MCF 10A (cell line): ENCODE measurements at regions not wholly inside any gene's neighbourhood (a gene's known extent, or its start where the extent isn't known, plus 50 kb on each side); places are given as distances from the start of the nearest gene placed in this dataset.

Experiments used
- BruUV-seq: library from RNA; stranded (reverse); fragments of 400-500 nt; replicated peaks from 2 replicates; lab custom pipeline; 2021; lab: Mats Ljungman, UMichigan
- CTCF ChIA-PET: fragments of 300-600 bp; sonication (Branson Sonifier 250); formaldehyde crosslinking; extraction: SDS; loops from one replicate; lab custom pipeline; 2021; ENCODE audit warnings: antibody characterized with exemption, inconsistent platforms; lab: Yijun Ruan, JAX
- POLR2A ChIA-PET: fragments of 300-600, 350-650 bp; sonication (Branson Sonifier 250); formaldehyde crosslinking; extraction: SDS; loops from one replicate; lab custom pipeline; 2020; ENCODE audit warnings: antibody characterized with exemption, inconsistent platforms; lab: Yijun Ruan, JAX
- DNase-seq: peaks from one replicate; pipeline ENCODE4 v3.0.0-alpha.2; 2018; ENCODE audit not compliant: unreplicated experiment
- H3K27ac Mint-ChIP-seq: one replicate; pipeline ENCODE4 v1.8.0; 2022; ENCODE audit warnings: mild to moderate bottlenecking, low read depth, mixed read lengths; ENCODE audit not compliant: unreplicated experiment
- H3K27me3 Mint-ChIP-seq: one replicate; pipeline ENCODE4 v1.8.0; 2022; ENCODE audit warnings: mixed read lengths; ENCODE audit not compliant: insufficient read depth, unreplicated experiment
- H3K36me3 Mint-ChIP-seq: one replicate; pipeline ENCODE4 v1.8.0; 2022; ENCODE audit warnings: mild to moderate bottlenecking, moderate library complexity, mixed read lengths; ENCODE audit not compliant: insufficient read depth, unreplicated experiment
- H3K4me1 Mint-ChIP-seq: one replicate; pipeline ENCODE4 v1.8.0; 2022; ENCODE audit warnings: mixed read lengths; ENCODE audit not compliant: insufficient read depth, unreplicated experiment
- H3K4me3 Mint-ChIP-seq: one replicate; pipeline ENCODE4 v1.8.0; 2022; ENCODE audit warnings: mild to moderate bottlenecking, moderate library complexity, mixed read lengths; ENCODE audit not compliant: unreplicated experiment
- H3K9me3 Mint-ChIP-seq: one replicate; pipeline ENCODE4 v1.8.0; 2022; ENCODE audit warnings: mixed read lengths; ENCODE audit not compliant: unreplicated experiment
- CTCF ChIP-seq: fragments of 200-600 bp; IDR thresholded peaks from one replicate; pipeline ENCODE4 v1.8.0; 2022; ENCODE audit warnings: antibody characterized with exemption, mild to moderate bottlenecking; ENCODE audit not compliant: unreplicated experiment
- intact Hi-C: fragments of 100-400 bp; cut with micrococcal nuclease; formaldehyde crosslinking; loops from 2 replicates; pipeline ENCODE4 v1.14.1; 2022

- H3K36me3 Mint-ChIP-seq, result no peaks in the 10 kb centered on the region
- H3K27me3 Mint-ChIP-seq, result no peaks in the 10 kb centered on the region
- DNase-seq, result no peak
- no TSS peak for BruUV-seq
- intact Hi-C loops, result no loop called here
- H3K9me3 Mint-ChIP-seq, result no peaks in the 10 kb centered on the region
- no peak overlapping the region for H3K4me3 Mint-ChIP-seq
- CTCF ChIA-PET, result interaction anchor here (0.9 kb wide), 1 partner anchor 9 kb away, joined by 3 read pairs; no protein-coding TSS in a partner anchor
- no peak for TF ChIP-seq CTCF
- no peaks in the 10 kb centered on the region for H3K4me1 Mint-ChIP-seq
- H3K27ac Mint-ChIP-seq, result no peak overlapping the region
- POLR2A ChIA-PET, result interaction anchor here (0.8 to 1.0 kb wide), 2 partner anchors 10 to 54 kb away, joined by 3 read pairs; no protein-coding TSS in a partner anchor
Measured at GRCh38 chr2:60268032-60268431, 285.4 kb downstream of the BCL11A start.

GRCh38 chr2:60267122-60267521 is 286.3 kb downstream of the BCL11A start:
- no peaks in the 10 kb centered on the region for H3K36me3 Mint-ChIP-seq
- H3K4me1 Mint-ChIP-seq, result no peaks in the 10 kb centered on the region
- ChIA-PET POLR2A (no interaction called here), CTCF (interaction anchor here (0.6 kb wide), 1 partner anchor 271 kb away, joined by 3 read pairs; no protein-coding TSS in a partner anchor)
- no peaks in the 10 kb centered on the region for H3K9me3 Mint-ChIP-seq
- intact Hi-C loops, result no loop called here
- DNase-seq, result no peak
- no peaks in the 10 kb centered on the region for H3K27me3 Mint-ChIP-seq
- BruUV-seq, result no TSS peak
- H3K27ac Mint-ChIP-seq, result no peak overlapping the region
- TF ChIP-seq CTCF, result no peak
- no peak overlapping the region for H3K4me3 Mint-ChIP-seq

- H3K27me3 Mint-ChIP-seq, result no peaks in the 10 kb centered on the region
- peaks cover 12% of the 10 kb centered on the region for H3K4me1 Mint-ChIP-seq
- ChIA-PET CTCF (interaction anchor here (0.8 to 1.3 kb wide), 2 partner anchors 16 to 288 kb away, joined by 3 read pairs; no protein-coding TSS in a partner anchor), POLR2A (interaction anchor here (0.6 kb wide), 1 partner anchor 28 kb away, joined by 3 read pairs; no protein-coding TSS in a partner anchor)
- intact Hi-C loops, result loop anchor here (5.0 kb wide), 1 partner anchor 290 kb away; the partner anchor contains the start of gene BCL11A
- no peaks in the 10 kb centered on the region for H3K9me3 Mint-ChIP-seq
- BruUV-seq, result no TSS peak
- no peak overlapping the region for H3K4me3 Mint-ChIP-seq
- no peak overlapping the region for H3K27ac Mint-ChIP-seq
- no peaks in the 10 kb centered on the region for H3K36me3 Mint-ChIP-seq
- TF ChIP-seq CTCF, result no peak
- DNase-seq, result no peak
Measured at GRCh38 chr2:60262178-60262577, 291.3 kb downstream of the BCL11A start.

GRCh38 chr2:60260639-60261296 is 292.7 kb downstream of the BCL11A start:
- Mint-ChIP-seq H3K27ac (peak overlapping the region; percentile 8), H3K27me3 (no peaks in the 10 kb centered on the region), H3K36me3 (no peaks in the 10 kb centered on the region), H3K4me3 (no peak overlapping the region), H3K4me1 (peaks cover 12% of the 10 kb centered on the region), H3K9me3 (no peaks in the 10 kb centered on the region)
- no peak for TF ChIP-seq CTCF
- no TSS peak for BruUV-seq
- DNase-seq, result peak; percentile 96
- ChIA-PET POLR2A (interaction anchor here (0.6 to 1.6 kb wide), 11 partner anchors 8 to 305 kb away, joined by 3 to 7 read pairs (median 5); partner anchors contain the start of gene BCL11A), CTCF (interaction anchor here (0.7 to 1.4 kb wide), 7 partner anchors 11 to 1642 kb away, joined by 3 to 4 read pairs (median 3); no protein-coding TSS in a partner anchor)
- intact Hi-C loops, result loop anchor here (5.0 kb wide), 1 partner anchor 292 kb away; the partner anchor contains the start of gene BCL11A
